DOHH2 (cell line): ENCODE measurements at regions not wholly inside any gene's neighbourhood (a gene's known extent, or its start where the extent isn't known, plus 50 kb on each side); places are given as distances from the start of the nearest gene placed in this dataset.

Source experiments
- CTCF ChIP-seq: fragments of 200-600 bp; sonication (generic); IDR thresholded peaks from one replicate; pipeline ENCODE4 v1.5.1; 2014; ENCODE audit warnings: antibody characterized with exemption, mild to moderate bottlenecking, low read depth, low read length; ENCODE audit not compliant: poor library complexity, severe bottlenecking
- EZH2phosphoT487 ChIP-seq: fragments of 200-600 bp; sonication (generic); IDR thresholded peaks from 2 replicates; pipeline ENCODE4 v1.6.1; 2017; ENCODE audit warnings: borderline replicate concordance, mild to moderate bottlenecking, antibody characterized with exemption, low read length, moderate library complexity, mixed read lengths

DNA sequence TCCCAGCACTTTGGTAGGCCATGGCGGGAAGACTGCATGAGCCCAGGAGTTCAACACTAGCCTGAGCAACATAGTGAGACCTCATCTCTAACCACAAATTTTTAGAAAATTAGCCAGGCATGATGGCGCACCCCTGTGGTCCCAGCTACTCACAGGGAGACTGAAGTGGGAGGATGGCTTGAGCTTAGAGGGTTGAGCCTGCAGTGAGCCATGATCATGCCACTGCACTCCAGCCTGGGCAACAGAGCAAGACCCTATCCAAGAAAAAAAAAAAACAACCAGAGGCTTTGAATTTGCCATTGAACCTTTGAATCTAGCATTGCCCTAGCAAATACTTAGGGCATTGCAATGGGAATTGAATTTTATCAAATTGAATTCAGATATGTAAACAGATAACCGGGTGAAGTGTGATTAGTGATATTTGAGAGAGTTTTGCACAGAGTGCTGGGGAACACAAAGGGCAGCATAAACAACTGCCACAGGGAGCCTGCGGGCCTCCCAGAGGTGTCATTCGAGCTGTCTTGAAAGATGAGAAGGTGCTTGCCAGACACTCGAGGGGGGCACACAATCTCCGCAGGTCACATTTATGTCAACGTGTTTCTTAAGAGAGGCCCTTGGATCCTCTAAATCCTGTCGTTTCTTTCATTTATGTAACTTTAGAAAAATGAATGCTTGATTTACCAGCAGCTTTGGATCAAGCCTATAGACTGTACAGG, 200.3 kb downstream of the AASDH start:
- no peak for TF ChIP-seq CTCF
- TF ChIP-seq EZH2phosphoT487 = no peak
